Heart right ventricle (tissue), 16 donors: ENCODE measurements at regions not wholly inside any gene's neighbourhood (a gene's known extent, or its start where the extent isn't known, plus 50 kb on each side); places are given as distances from the start of the nearest gene placed in this dataset.

Source experiments
- ATAC-seq, 8 donors: fragments of 200-7000 bp; cut with Tn5 transposase; one replicate each; pipeline ENCODE4 v1.9.1; 2020; ENCODE audit warnings: mild to moderate bottlenecking in 8 of 8, moderate library complexity in 8 of 8, moderate number of reproducible peaks in 1 of 8
- DNase-seq, 2 donors: peaks; one replicate each; pipeline ENCODE4 v3.0.0-alpha.2; 2020
- H3K27ac ChIP-seq, 10 donors: fragments of 200-600 bp; sonication (generic) in 2 of 10; one replicate each; pipeline versions ENCODE4 v1.5.0 to v1.8.0; 2020 to 2022; ENCODE audit warnings: mild to moderate bottlenecking in 3 of 10
- H3K27me3 ChIP-seq, 7 donors: fragments of 200-600 bp; one replicate each; pipeline ENCODE4 v1.8.0; 2021 to 2022; ENCODE audit warnings: mild to moderate bottlenecking in 2 of 7
- H3K36me3 ChIP-seq, 9 donors: fragments of 200-600 bp; sonication (generic) in 1 of 9; one replicate each; pipeline versions ENCODE4 v1.5.0 to v1.8.0; 2020 to 2022; ENCODE audit warnings: mild to moderate bottlenecking in 2 of 9
- H3K4me1 ChIP-seq, 9 donors: fragments of 200-600 bp; sonication (generic) in 1 of 9; one replicate each; pipeline versions ENCODE4 v1.5.0 to v1.8.0; 2020 to 2022; ENCODE audit warnings: mild to moderate bottlenecking in 4 of 9
- H3K4me3 ChIP-seq, 10 donors: fragments of 200-600 bp; sonication (generic) in 2 of 10; one replicate each; pipeline versions ENCODE4 v1.5.0 to v1.8.0; 2020 to 2022; ENCODE audit warnings: mild to moderate bottlenecking in 7 of 10, moderate library complexity in 2 of 10
- H3K9me3 ChIP-seq, 11 donors: fragments of 200-600 bp in 10 of 11; sonication (generic) in 2 of 11; one replicate each; pipeline versions ENCODE4 v1.5.0 to v1.8.0; 2013 to 2022; ENCODE audit warnings: mild to moderate bottlenecking in 2 of 11, control low read depth in 1 of 11, moderate library complexity in 1 of 11
- CTCF ChIP-seq, 9 donors: fragments of 200-600 bp; sonication (generic) in 2 of 9; IDR thresholded peaks; one replicate each; pipeline versions ENCODE4 v1.5.0 to v1.8.0; 2021 to 2022; ENCODE audit warnings: antibody characterized with exemption in 9 of 9, mild to moderate bottlenecking in 5 of 9, moderate library complexity in 1 of 9
- WGBS, 2 donors: extraction: QIAGEN DNeasy Blood & Tissue Kit; methylation state at CpG; one replicate each; pipeline ENCODE4 v1.1.7; 2013; ENCODE audit warnings: inconsistent platforms in 1 of 2; 5-methylcytosine and 5-hydroxymethylcytosine counted together
- intact Hi-C, 10 donors: fragments of 100-400 bp; cut with DNase I; formaldehyde crosslinking; loops; one replicate each; pipeline versions ENCODE4 v1.11.1 to v1.14.2; 2022
- donor health status: Arrhythmogenic right ventricular cardiomyopathy.
- donor health status: ischemic (EF 13 %, LVEDD 7.1; RV severe dilation, severe dysfunction).
- donor health status: healthy with polysubstance abuse.
- donor health status: DM: no; HTN: yes; CAD: no.
- donor health status: DM: no; HTN: no; CAD: no.
- donor health status: ischemic (EF 25% LVEDD 6.9; RV normal size, moderate dysfunction).
- donor health status: ischemic (EF 25% LVEDD 5.7; RV mildly dilated, moderate dysfunction).
- donor health status: healthy.
- donor health status: DM: yes; HTN: yes; CAD: no.
- donor health status: Ischemic cardiomyopathy.
- donor health status: ischemic (EF 35%, LVEDD 5.7; RV mildly dilated, moderate dysfunction).
- donor health status: nonischemic (EF 11% LVEDD 7.7; RV severe dilation, severe dysfunction).
- donor health status: DM: yes; HTN: yes; CAD: no.
- donor health status: PGD.
- donor health status: ischemic (EF 29% LVEDD 5.4; RV normal size, mild dysfunction).
- donor health status: nonischemic (EF 23%, LVEDD 6.1; RV moderate dilation, normal function).

- Histone ChIP-seq H3K4me1 (peaks cover 0 to 10% (median 0%) of the 10 kb centered on the region in 9 donors), H3K9me3 (peaks cover 0 to 4% (median 0%) of the 10 kb centered on the region in 11 donors), H3K4me3 (no peak overlapping the region), H3K36me3 (no peaks in the 10 kb centered on the region), H3K27me3 (peaks cover 0 to 85% (median 51%) of the 10 kb centered on the region in 7 donors), H3K27ac (no peak overlapping the region)
- WGBS, 2 donors, result 56 to 65% methylated on average over 6 of the region's 6 CpGs
- ATAC-seq (no peak), DNase-seq (no peak)
- TF ChIP-seq CTCF (IDR thresholded peaks at IDR 0.05), result no peak
- intact Hi-C loops, result loop anchor here in 8 of 10 donors (1.0 to 5.0 kb wide), 6 partner anchors 164 to 169 kb away; no protein-coding TSS in a partner anchor
Measured at GRCh38 chr7:26060733-26061677, 91.0 kb upstream of the NFE2L3 start.

GRCh38 chr7:26061678-26062603 lies 90.1 kb upstream of the NFE2L3 start:
- H3K4me3 ChIP-seq, result no peak overlapping the region
- intact Hi-C loops, result loop anchor here (1.0 to 5.0 kb wide), 6 partner anchors 165 to 170 kb away; no protein-coding TSS in a partner anchor
- H3K9me3 ChIP-seq, result no peaks in the 10 kb centered on the region
- peaks cover 0 to 10% (median 0%) of the 10 kb centered on the region in 9 donors for H3K4me1 ChIP-seq
- DNase-seq (peak; percentile 23 to 55), ATAC-seq (peak in 5 of 8 donors; percentile 33 to 74 (median 49))
- no peaks in the 10 kb centered on the region for H3K36me3 ChIP-seq
- peaks cover 0 to 88% (median 58%) of the 10 kb centered on the region in 7 donors for H3K27me3 ChIP-seq
- peak; percentile 54 to 85 (median 74) for TF ChIP-seq CTCF (IDR thresholded peaks at IDR 0.05)
- no peak overlapping the region for H3K27ac ChIP-seq
- WGBS, 2 donors, result 67 to 68% methylated on average over 20 of the region's 20 CpGs

- no peak for TF ChIP-seq CTCF (IDR thresholded peaks at IDR 0.05)
- whole genome bisulfite sequencing, 2 donors, result 67 to 68% methylated on average over 5 of the region's 5 CpGs
- Histone ChIP-seq H3K27ac (no peak overlapping the region), H3K4me1 (peaks cover 0 to 2% (median 0%) of the 10 kb centered on the region in 9 donors), H3K4me3 (no peak overlapping the region), H3K27me3 (peaks cover 0 to 57% (median 39%) of the 10 kb centered on the region in 7 donors), H3K36me3 (no peaks in the 10 kb centered on the region), H3K9me3 (no peaks in the 10 kb centered on the region)
- intact Hi-C loops, result no loop called here
- DNase-seq (no peak), ATAC-seq (no peak)
Measured at GRCh38 chr7:26065652-26066051, 86.3 kb upstream of the NFE2L3 start.

GRCh38 chr7:26066736-26067135 lies 85.3 kb upstream of the NFE2L3 start:
- WGBS, 2 donors, result 86 to 90% methylated on average over 1 of the region's 1 CpG
- Histone ChIP-seq H3K9me3 (no peaks in the 10 kb centered on the region), H3K27me3 (peaks cover 0 to 58% (median 38%) of the 10 kb centered on the region in 7 donors), H3K27ac (no peak overlapping the region), H3K4me1 (no peaks in the 10 kb centered on the region), H3K4me3 (no peak overlapping the region), H3K36me3 (no peaks in the 10 kb centered on the region)
- ATAC-seq (no peak), DNase-seq (no peak)
- intact Hi-C loops, result no loop called here
- no peak for TF ChIP-seq CTCF (IDR thresholded peaks at IDR 0.05)
